SJSA1 (cell line): ENCODE measurements at regions not wholly inside any gene's neighbourhood (a gene's known extent, or its start where the extent isn't known, plus 50 kb on each side); places are given as distances from the start of the nearest gene placed in this dataset.
"Not testable (repeated sequence)": the region's sequence is repeated elsewhere in the genome, so short reads cannot be mapped to it uniquely, and the experiment has no call there.

Source experiments
- DNase-seq, 2 experiments: peaks; one replicate each; pipeline ENCODE4 v3.0.0-alpha.2; 2015 to 2020; ENCODE audit warnings: low spot score in 2 of 2, low read depth in 1 of 2
- H3K27ac ChIP-seq: fragments of 250-450 bp; sonication (Bioruptor Pico); 2 replicates; pipeline ENCODE4 v1.5.1; 2020; ENCODE audit warnings: mild to moderate bottlenecking, moderate library complexity
- H3K27me3 ChIP-seq: fragments of 250-450 bp; sonication (Bioruptor Pico); replicated peaks from 2 replicates; pipeline ENCODE4 v1.5.1; 2020; ENCODE audit warnings: mild to moderate bottlenecking, moderate library complexity
- H3K36me3 ChIP-seq: fragments of 250-450 bp; sonication (Bioruptor Pico); 2 replicates; pipeline ENCODE4 v1.5.1; 2020; ENCODE audit warnings: mild to moderate bottlenecking
- H3K4me1 ChIP-seq: fragments of 250-450 bp; sonication (Bioruptor Pico); replicated peaks from 2 replicates; pipeline ENCODE4 v1.6.1; 2021; ENCODE audit warnings: mild to moderate bottlenecking
- H3K4me3 ChIP-seq: fragments of 250-450 bp; sonication (Bioruptor Pico); 2 replicates; pipeline ENCODE4 v1.5.1; 2020; ENCODE audit warnings: mild to moderate bottlenecking
- H3K9me3 ChIP-seq: fragments of 250-450 bp; sonication (Bioruptor Pico); replicated peaks from 2 replicates; pipeline ENCODE4 v1.5.1; 2020; ENCODE audit warnings: mild to moderate bottlenecking

DNA sequence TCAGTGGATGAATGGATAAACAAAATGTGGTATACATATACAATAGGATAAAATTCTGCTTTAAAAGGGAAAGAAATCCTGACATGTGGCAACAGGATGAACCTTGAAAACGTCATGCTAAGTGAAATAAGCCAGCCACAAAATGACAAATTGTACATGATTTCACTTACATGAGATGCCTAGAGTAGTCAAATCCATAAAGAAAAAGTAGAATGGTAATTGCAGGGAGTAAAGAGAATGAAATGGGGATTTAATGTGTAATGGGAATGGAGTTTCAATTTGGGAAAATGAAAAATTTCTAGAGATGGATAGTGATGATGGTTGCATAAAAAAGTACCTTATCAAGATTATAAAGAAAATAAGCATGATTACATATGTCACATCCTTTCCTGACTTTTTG, 1489.2 kb upstream of the C9orf72 start:
- Histone ChIP-seq H3K27me3 (no peaks in the 10 kb centered on the region), H3K27ac (no peak overlapping the region), H3K9me3 (no peaks in the 10 kb centered on the region), H3K4me3 (no peak overlapping the region), H3K36me3 (no peaks in the 10 kb centered on the region), H3K4me1 (no peaks in the 10 kb centered on the region)
- DNase-seq = no peak

DNA sequence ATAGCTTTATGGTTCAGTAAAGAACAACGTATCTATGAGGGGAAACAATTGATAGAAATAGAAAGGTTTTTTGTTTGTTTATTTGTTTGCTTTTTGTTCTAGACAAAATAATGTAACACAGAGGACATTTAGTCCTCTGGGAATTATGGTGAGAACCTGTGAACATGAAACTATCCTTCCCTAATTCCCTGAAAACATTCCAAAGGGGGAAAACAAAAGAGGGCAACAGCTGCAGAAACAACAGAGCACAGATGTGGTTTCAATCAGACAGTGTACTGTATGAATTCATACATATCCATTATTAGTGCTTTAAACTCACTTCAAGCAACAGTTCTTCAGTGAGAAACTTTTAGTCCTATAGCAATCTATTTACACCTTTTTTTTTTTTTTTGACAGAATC, 1489.8 kb upstream of the C9orf72 start:
- Histone ChIP-seq H3K36me3 (no peaks in the 10 kb centered on the region), H3K27me3 (no peaks in the 10 kb centered on the region), H3K4me1 (no peaks in the 10 kb centered on the region), H3K4me3 (no peak overlapping the region), H3K9me3 (no peaks in the 10 kb centered on the region), H3K27ac (no peak overlapping the region)
- no peak for DNase-seq

DNA sequence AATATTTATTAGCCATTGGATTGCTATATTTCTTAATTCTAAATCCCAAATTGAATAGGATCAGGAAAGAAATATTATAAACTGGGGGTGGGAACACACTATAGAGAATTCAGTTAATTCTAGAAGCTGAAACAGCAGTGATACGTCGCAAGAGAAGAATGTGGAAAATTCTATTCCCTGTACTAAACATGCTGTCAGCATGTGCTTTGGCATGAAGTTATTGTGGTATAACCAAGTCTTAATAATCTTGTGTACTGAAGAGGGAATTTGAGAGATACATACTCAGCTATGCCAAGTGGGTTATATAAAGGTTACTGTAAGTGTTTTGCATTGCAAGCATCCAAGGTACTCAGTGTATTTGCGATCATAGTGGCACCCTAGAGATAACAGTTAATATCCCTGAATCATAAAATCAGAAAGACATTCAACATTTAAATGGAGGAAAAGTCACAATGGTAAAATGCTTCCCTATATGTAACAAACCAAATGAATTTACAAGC, 1492.9 kb upstream of the C9orf72 start:
- Histone ChIP-seq H3K36me3 (no peaks in the 10 kb centered on the region), H3K4me1 (no peaks in the 10 kb centered on the region), H3K4me3 (no peak overlapping the region), H3K9me3 (no peaks in the 10 kb centered on the region), H3K27me3 (no peaks in the 10 kb centered on the region), H3K27ac (no peak overlapping the region)
- DNase-seq = no peak

DNA sequence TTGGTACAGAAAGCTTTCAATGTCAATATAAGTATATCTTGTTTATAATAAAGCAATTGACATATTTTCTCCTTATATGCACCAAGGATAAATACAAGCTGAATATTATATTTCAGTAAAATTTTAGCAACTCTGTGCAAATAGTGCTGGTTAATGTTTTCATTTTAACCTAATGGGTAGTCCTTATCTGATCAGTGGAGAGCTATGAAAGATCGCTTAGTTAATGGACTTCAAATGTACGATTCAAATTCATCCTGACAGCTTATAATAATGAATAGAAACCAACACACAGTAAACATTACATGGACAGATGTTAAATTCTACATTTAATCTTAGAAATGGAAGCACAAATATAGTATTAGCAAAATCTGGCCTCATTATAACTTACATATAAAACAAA, 1495.2 kb upstream of the C9orf72 start:
- Histone ChIP-seq H3K27ac (no peak overlapping the region), H3K27me3 (no peaks in the 10 kb centered on the region), H3K36me3 (no peaks in the 10 kb centered on the region), H3K9me3 (no peaks in the 10 kb centered on the region), H3K4me1 (no peaks in the 10 kb centered on the region), H3K4me3 (no peak overlapping the region)
- no peak for DNase-seq

DNA sequence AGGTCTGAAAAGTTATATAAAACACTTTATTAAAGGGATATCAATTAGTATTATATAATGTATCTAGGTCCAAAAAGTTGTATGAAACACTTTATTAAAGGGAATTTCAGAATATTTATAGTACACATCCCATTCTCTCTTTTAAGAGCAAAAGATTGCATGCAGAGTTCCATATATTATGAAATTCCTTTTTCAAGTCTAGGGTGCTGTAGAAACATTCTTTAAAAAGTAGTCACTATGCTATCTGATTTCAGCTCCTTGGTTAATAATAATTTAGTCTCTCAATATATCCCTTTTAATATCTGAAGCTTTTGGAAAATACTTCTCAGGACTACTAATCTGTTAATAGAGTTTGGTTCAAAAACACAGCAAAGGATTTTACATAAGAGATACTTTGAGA, 1496.1 kb upstream of the C9orf72 start:
- no peaks in the 10 kb centered on the region for H3K4me1 ChIP-seq
- no peaks in the 10 kb centered on the region for H3K36me3 ChIP-seq
- no peak for DNase-seq
- no peaks in the 10 kb centered on the region for H3K27me3 ChIP-seq
- no peak overlapping the region for H3K27ac ChIP-seq
- no peaks in the 10 kb centered on the region for H3K9me3 ChIP-seq
- H3K4me3 ChIP-seq = no peak overlapping the region

DNA sequence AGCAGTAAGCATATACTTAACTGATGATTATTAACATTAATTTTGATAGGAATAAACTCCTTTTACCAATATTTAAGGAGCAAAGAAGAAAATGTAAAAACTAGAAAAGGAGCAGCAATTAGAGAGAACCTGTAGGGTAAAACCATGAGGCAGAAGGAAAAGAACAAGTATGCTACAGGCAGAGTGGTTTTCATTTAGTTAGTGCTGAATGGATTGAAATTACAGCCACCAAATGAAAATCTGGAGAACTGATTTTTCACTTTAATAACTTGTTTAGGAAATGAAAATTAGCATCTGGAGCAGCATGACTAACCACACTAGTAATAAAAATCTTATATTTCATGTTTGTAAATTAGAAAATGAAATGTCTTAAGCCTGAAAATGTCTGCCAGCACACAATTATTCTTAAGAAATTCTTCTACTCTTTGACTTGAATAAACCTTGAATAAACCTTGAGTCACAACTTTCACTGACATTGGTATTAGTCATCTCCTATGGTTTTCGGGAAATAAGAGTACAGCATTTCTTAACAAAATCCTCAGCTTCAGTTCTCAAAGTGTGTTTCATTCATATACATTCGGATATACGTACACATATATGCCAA, 1504.9 kb upstream of the C9orf72 start:
- H3K36me3 ChIP-seq = no peaks in the 10 kb centered on the region
- no peak for DNase-seq
- H3K4me1 ChIP-seq = no peaks in the 10 kb centered on the region
- H3K27ac ChIP-seq = no peak overlapping the region
- H3K27me3 ChIP-seq = no peaks in the 10 kb centered on the region
- H3K4me3 ChIP-seq = no peak overlapping the region
- H3K9me3 ChIP-seq = no peaks in the 10 kb centered on the region

DNA sequence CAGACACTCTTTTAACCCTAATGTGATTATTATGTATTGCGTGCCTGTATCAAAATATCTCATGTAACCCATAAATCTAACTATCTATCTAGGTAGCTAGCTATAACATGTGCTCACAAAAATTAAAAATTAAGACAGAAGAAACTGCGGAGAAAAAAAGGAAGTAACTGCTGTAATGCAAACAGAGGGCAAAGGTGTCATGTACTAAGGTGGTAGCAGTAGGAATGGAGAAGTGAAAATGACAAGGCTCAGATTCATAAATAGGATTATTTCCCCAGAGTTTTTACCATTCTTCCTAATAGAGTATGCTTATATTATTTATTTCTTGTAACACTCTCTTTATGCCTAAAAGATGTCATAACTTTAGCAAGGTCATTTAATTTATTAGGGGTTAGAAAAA, 1527.5 kb upstream of the C9orf72 start:
- H3K4me3 ChIP-seq = no peak overlapping the region
- H3K27ac ChIP-seq = no peak overlapping the region
- H3K4me1 ChIP-seq = no peaks in the 10 kb centered on the region
- H3K27me3 ChIP-seq = no peaks in the 10 kb centered on the region
- DNase-seq = no peak
- no peaks in the 10 kb centered on the region for H3K36me3 ChIP-seq
- H3K9me3 ChIP-seq = no peaks in the 10 kb centered on the region

DNA sequence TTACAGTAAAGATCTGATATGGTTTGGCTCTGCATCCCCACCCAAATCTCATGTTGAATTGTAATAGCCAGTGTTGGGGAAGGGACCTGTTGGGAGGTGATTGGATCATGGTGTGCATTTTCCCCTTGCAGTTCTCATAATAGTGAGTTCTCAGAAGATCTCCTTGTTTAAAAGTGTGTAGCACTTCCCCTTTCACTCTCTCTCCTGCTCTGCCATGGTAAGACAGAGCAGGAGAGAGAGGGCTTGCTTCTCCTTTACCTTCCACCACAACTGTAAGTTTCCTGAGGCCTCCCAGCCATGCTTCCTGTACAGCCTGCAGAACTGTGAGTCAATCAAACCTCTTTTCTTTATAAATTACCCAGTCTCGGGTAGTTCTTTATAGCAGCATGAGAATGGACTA, 1530.9 kb upstream of the C9orf72 start:
- H3K27me3 ChIP-seq, H3K36me3 ChIP-seq, H3K4me3 ChIP-seq, DNase-seq, H3K4me1 ChIP-seq, H3K9me3 ChIP-seq, H3K27ac ChIP-seq: not testable (repeated sequence)

DNA sequence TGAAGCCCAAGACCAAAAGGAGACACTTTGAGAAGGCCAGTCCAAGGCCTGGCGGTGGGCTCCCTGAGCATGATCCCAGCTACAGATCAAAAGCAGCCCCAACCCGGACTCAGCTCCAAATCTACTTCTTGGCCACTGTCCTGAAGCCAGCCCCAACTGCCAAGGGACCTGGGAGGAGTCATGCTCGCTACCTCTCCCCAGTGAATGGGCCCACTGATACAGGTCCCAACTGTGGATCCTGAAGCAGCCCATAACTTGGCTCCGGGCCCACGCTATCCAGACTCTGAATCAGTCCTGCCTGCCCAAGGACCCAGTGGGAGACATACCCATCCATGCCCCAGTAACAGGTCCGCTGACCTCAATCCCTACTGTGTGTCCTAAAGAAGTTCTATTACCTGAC, 1545.3 kb upstream of the C9orf72 start:
- Histone ChIP-seq H3K27ac (no peak overlapping the region), H3K9me3 (no peaks in the 10 kb centered on the region), H3K4me1 (no peaks in the 10 kb centered on the region), H3K4me3 (no peak overlapping the region), H3K36me3 (no peaks in the 10 kb centered on the region), H3K27me3 (no peaks in the 10 kb centered on the region)
- no peak for DNase-seq

DNA sequence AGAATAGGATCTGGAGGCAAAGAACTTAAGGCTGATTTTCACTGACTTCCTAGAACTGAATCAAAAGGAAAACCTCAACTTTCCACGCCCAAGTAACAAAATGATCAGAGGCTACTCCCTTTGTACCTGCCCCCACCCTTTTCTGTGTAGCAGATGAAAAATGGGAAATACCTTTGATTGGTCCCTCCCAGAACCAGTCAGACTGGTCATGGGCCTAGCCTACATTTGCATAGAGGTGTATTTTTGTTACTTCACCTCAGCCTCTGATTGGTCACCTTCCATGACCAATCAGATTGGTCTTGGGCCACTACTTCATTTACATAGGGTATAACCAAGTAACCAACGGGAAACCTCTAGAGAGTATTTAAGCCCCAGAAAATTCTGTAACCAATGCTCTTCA, 1553.5 kb upstream of the C9orf72 start:
- Histone ChIP-seq H3K9me3 (no peaks in the 10 kb centered on the region), H3K27me3 (no peaks in the 10 kb centered on the region), H3K27ac (no peak overlapping the region), H3K4me3 (no peak overlapping the region), H3K36me3 (no peaks in the 10 kb centered on the region), H3K4me1 (no peaks in the 10 kb centered on the region)
- no peak for DNase-seq

DNA sequence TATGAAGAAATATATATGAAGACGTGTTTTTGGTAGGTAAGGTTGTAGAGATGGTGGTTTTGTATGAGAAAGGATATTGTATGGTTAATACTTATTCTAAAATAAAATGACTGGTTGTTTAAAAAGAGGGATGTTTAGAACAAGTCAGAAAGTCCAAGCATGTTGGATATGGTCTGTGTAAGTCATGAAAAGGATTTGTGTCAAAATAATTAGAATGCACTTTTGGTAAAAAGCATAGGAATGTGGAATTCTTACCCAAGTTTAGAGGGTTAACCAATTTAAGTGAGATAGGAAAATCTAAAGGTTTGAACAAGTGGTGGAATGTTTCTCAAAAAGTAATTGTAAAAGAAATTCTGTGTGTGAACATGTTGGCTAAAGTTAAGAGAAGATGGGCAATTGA, 1556.5 kb upstream of the C9orf72 start:
- H3K36me3 ChIP-seq = no peaks in the 10 kb centered on the region
- DNase-seq = no peak
- H3K27ac ChIP-seq = no peak overlapping the region

DNA sequence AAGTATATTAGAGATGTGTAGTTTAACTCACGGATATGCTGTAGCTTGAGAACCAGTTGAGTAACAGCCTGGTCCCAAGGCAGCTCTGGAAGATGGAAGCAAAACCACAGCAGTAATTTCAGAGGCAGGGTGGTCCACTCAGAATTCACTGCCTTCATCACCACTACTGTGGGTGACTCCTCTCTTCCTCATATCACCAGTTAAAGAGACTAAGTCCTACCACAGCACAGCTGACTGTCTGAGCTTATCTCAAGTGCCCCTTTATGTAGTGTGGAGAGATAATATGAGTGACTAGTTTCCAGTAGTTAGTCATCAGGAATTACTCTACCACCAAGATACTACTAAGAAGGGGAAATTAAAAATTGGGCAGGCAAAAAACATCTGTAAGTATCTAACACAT, 1571.2 kb upstream of the C9orf72 start:
- no peak overlapping the region for H3K27ac ChIP-seq
- no peaks in the 10 kb centered on the region for H3K36me3 ChIP-seq
- H3K27me3 ChIP-seq = no peaks in the 10 kb centered on the region
- H3K4me1 ChIP-seq = no peaks in the 10 kb centered on the region
- H3K9me3 ChIP-seq = no peaks in the 10 kb centered on the region
- no peak overlapping the region for H3K4me3 ChIP-seq
- DNase-seq = no peak

More for the DNA sequence above, 1556.5 kb upstream of the C9orf72 start:
- Histone ChIP-seq H3K4me3 (no peak overlapping the region), H3K9me3 (no peaks in the 10 kb centered on the region), H3K4me1 (no peaks in the 10 kb centered on the region), H3K27me3 (no peaks in the 10 kb centered on the region)

DNA sequence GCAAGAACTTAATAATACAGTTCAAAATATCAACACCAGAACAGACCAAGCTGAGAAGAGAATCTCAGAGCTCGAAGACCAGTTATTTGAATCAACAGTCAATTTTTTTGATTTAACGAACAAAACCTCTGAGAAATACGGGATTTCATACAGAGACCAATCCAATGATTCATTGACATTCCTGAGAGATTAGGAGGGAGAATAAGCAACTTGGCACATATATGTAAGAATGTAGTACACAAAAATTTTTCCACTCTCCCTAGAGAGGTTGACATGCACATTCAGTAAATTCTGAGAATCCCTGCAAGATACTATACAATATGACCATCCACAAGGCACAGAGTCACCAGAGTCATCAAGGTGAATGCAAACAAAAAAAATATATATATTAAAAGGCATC, 1577.3 kb upstream of the C9orf72 start:
- Histone ChIP-seq H3K4me1 (no peaks in the 10 kb centered on the region), H3K4me3 (no peak overlapping the region), H3K27me3 (no peaks in the 10 kb centered on the region), H3K9me3 (no peaks in the 10 kb centered on the region), H3K27ac (no peak overlapping the region), H3K36me3 (no peaks in the 10 kb centered on the region)
- DNase-seq = no peak

DNA sequence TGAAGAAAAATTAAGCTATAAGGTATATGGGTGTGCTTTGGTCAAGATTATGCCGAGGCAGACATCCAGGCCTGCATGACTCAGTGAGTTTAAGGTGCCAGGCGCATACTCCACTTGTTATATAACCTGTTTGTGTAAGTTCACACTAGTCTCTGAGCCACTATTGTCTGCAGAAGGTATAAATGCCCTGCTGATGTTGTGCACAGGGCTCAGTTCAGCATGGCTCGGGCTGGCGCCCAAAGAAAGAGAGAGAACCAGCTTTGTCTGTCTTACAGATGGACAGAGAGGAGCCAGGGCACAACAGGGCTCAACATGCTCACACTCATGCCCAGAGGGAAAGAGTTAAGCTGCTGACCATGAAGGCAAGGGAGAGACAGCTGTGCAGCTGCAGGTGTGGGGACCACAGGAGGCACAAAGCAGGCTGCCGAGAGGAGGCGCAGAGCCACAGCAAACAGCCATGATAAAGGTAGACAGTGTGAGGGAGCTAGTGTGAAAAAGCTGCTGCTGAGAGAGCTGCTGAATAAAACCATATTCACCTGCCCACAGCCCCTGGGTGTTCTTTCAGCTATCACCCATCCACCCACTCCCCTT, 1587.6 kb upstream of the C9orf72 start:
- H3K4me3 ChIP-seq = no peak overlapping the region
- no peaks in the 10 kb centered on the region for H3K4me1 ChIP-seq
- H3K27ac ChIP-seq = no peak overlapping the region
- no peaks in the 10 kb centered on the region for H3K9me3 ChIP-seq
- no peaks in the 10 kb centered on the region for H3K27me3 ChIP-seq
- DNase-seq = no peak
- no peaks in the 10 kb centered on the region for H3K36me3 ChIP-seq

DNA sequence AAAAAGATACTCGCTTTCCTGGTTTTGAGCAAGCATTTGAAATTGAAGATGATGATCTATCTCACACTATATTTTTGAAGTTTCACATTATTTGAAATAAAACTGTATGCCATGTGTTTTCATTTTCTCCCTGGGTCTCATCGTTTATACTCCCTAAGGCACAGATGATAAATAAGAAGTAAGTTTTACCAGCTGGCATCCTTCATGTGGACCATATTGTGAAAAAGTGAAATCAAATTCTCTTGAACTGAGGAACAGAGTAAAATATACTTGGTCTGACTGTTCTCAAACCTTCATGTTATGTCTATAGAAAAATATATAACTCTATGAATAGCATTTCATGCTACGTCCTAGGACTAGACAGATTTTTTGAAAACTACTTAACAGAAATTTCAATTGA, 1600.9 kb upstream of the C9orf72 start:
- Histone ChIP-seq H3K9me3 (no peaks in the 10 kb centered on the region), H3K27ac (no peak overlapping the region), H3K4me1 (no peaks in the 10 kb centered on the region), H3K27me3 (no peaks in the 10 kb centered on the region), H3K4me3 (no peak overlapping the region), H3K36me3 (no peaks in the 10 kb centered on the region)
- DNase-seq = no peak
